ENCODE measurements at regions not wholly inside any gene's neighbourhood (a gene's known extent, or its start where the extent isn't known, plus 50 kb on each side); places are given as distances from the start of the nearest gene placed in this dataset.
A peak's percentile ranks its signal among the peaks of the same experiment; 100 is the strongest.
"Not testable (repeated sequence)": the region's sequence is repeated elsewhere in the genome, so short reads cannot be mapped to it uniquely, and the experiment has no call there.

- DNase-seq = no peak
Measured at GRCh38 chr10:11691319-11691755, 50.8 kb upstream of the ECHDC3 start.

DNA sequence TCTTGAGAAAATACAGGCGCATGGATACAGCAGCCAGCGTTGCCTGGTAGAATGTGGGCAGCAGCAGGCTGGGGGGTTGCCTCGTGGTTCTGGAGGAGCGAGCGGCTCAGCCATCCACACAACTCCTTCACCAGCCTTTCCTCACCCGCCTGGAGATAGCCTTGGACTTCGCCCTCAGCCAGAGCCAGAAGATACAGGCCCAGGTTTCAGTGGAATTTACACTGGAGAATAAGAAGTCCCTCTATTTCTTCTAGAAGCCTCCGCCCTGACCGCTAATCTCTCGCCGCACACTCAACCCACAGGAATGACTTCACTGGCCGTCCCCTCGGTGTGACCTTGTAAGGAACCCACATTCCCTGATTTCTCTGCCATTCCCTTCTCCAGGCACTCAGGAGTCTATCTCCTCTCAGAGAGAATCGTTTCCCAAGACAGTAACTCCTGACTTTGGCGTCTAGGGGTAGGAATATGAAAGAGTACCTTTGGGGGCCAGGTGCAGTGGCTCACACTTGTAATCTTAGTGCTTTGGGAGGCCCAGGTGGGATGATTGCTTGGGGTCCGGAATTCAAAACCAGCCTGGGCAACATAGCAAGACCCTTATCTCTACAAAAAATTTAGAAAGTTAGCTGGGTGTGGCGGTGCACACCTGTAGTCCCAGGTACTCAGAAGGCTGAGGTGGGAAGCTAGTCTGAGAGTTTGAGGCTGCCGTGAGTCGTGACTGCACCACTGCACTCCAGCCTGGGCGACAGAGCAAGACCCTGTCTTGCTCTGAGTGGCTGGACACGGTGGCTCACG, 52.0 kb upstream of the ECHDC3 start:
- DNase-seq = no peak

DNA sequence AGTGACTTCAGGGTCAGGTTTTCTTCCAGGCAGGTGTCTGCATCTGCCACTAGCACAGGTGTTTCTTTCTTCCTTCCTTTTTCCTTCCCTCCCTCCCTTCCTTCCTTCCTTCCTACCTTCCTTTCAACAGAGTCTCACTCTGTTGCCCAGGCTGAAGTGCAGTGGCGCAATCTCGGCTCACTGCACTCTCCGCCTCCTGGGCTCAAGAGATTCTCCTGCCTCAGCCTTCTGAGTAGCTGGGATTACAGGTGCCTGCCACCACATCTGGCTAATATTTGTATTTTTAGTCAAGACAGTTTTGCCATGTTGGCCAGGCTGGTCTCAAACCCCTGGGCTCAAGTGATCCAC, 53.8 kb upstream of the ECHDC3 start:
- DNase-seq = not testable (repeated sequence)

DNA sequence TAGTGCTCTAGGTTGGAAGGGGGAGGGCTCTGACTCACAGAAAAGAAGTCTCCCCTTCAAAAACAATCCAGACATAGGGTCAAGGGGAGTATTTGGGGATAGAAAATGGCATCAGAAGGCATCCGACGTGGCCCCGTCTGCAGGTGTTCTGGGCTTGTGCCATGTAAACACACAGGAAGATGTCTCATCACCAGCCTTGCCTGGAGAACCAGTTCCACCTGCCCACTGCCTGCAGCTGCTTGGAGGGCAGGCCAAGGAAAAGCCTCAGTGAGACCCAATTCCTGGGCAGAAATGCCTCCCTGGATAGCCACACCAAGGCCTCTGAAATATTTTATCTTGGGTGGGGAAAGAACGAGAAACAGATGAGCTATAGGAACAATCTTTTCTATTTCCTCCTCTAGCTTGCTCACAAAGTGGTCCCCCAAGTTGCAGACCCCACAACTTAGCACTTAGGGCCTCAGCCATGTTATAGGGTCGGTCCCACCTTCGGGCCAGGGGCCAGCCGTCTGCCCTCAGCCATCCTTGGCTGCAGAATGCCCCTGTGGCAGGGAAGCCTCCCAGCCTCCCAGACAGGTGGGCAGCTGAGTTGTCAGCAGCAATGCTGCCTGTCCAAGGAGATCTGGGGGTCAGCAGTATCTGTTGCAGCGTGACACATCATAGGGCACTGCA, 54.3 kb upstream of the ECHDC3 start:
- DNase-seq = no peak

GRCh38 chr10:11687357-11687771, 54.8 kb upstream of the ECHDC3 start:
- no peak for DNase-seq

DNA sequence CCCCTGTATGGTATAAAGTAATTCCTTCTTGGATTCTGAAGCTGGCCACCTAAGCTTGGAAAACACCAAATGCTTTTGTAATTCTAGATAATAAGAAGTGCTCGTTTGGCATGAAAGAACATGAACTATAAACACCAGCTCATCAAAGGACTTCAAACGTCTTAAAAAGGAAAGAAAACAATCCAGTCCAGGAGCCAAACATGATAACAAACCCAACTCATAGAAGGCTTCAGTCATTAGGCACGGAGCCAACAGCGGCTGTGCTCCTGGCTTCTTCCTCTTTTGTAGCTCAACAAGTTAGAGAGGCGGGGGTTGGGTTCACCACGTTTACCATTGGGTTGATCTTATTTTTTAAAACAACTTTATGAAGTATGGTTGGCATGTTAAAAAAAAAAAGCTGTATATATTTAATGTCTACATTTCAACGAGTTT, 56.4 kb upstream of the ECHDC3 start:
- DNase-seq = no peak

DNA sequence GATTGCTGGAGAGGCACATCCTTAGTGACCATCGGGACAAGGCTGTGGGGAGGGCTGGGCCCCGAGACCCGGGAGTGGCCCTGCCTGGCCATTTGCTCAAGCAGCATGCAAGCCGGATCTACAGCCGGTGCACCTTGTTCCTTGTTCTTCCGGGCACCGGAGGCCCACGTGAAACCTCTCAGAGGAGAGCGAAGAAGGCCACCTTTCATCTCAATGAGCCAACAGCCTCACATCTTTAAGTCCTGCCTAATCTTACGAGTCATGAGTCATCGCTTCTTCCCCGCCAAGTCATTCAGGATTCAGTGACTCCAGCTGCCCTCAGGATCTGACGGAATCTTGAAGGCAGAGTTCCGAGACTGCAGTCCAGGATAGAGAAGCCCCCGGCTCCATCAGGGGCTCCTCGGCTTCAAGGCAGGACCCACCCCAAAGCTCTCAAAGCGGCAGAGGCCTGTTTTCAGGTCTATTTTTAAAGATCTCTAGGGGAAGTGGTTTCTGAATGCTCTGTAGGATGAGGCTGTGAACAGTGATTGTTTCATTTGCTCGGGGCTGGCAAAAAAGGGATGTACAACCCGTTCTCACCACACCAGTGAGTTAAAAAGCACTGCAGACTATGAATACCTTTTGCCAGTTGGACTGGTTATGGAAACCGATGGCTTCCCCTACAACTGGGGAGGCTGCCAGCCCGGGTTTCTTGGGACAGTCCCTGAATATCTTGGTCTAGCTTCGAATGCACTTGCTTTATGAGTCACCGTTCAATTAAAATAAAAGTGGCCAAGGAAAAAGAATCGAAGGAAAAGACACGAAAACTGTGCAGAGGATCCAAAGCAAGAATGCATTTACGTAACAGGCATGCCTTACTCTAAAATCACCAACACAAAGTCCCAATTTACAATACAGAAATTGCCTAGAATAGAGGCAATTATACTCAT, 57.2 kb upstream of the ECHDC3 start:
- DNase-seq = peak; percentile 73

DNA sequence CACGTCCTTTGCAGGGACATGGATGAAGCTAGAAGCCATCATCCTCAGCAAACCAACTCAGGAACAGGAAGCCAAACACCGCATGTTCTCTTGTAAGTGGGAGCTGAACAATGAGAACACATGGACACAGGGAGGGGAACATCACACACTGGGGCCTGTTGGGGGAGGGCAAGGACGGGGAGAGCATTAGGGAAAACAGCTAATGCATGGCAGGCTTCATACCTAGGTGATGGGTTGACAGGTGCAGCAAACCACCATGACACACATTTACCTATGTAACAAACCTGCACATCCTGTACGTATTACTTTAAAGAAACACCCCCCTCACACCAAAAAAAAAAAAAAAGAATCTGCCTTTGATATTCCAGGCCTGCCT, 57.9 kb upstream of the ECHDC3 start:
- DNase-seq = not testable (repeated sequence)

GRCh38 chr10:11683529-11684320, 58.5 kb upstream of the ECHDC3 start:
- DNase-seq = no peak

GRCh38 chr10:11682851-11683250, 59.3 kb upstream of the ECHDC3 start:
- DNase-seq = peak; percentile 32

DNA sequence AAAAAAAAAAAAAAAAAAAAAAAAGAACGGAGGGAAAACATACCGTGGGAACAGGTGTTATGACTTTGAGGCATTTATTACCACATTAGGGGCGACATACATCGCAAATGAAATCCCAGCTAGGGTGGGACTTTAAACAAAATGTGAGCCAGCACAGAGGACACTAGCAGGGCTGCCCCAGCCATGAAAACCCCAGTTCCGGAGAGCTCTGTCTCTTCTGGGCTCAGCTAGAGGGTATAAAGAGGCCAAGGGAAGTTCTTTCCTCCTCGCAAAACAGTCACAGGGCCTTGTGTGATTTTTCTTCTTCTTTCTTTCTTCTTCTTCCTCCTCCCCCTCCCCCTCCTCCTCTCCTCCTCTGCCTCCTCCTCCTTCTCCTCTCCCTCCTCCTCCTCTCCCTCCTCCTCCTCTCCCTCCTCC, 59.9 kb upstream of the ECHDC3 start:
- no peak for DNase-seq

- no peak for DNase-seq
Measured at GRCh38 chr10:11680496-11680895, 61.7 kb upstream of the ECHDC3 start.

- no peak for DNase-seq
Measured at GRCh38 chr10:11679946-11680345, 62.2 kb upstream of the ECHDC3 start.

GRCh38 chr10:11678074-11678793, 63.9 kb upstream of the ECHDC3 start:
- DNase-seq = no peak

- DNase-seq = no peak
Measured at GRCh38 chr10:11677480-11677879, 64.7 kb upstream of the ECHDC3 start.

GRCh38 chr10:11673346-11674280, 62.2 kb upstream of the USP6NL start:
- no peak for DNase-seq

DNA sequence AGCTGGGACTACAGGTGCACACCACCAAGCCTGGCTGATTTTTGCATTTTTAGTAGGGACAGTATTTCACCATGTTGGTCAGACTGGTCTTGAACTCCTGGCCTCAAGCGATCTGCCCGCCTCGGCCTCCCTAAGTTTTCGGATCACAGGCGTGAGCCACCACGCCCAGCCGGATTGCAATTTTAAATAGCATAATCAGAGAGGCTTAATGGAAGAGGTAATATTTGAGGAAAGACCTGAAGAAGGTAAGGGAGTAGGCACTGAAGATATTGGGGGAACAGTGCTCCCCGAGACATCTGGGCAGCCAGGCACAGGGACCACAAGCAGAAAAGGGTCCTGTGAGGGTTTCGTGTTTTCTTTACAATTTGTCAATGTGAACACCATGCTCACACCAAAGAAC, 61.4 kb upstream of the USP6NL start:
- no peak for DNase-seq

DNA sequence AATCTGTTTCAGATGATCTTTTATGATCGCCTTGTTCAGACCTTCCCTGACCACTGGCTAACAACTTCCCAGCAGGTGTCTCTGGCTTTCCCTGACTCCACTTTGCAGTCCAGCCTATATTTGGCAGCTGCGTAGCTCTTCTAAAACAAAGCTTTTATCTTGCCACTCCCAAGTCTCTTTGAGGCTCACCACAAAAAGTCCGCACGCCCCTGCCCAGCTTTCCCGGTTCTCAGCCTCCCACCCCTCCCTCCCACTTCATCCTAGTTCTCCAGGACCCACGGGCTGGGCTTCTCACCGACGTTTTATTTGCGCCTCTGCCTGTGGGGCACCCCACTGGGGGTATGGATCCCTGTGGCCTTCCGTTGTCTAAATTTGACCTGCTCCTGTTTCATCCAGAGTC, 58.9 kb upstream of the USP6NL start:
- no peak for DNase-seq

GRCh38 chr10:11668847-11669610, 57.6 kb upstream of the USP6NL start:
- no peak for DNase-seq

- no peak for DNase-seq
Measured at GRCh38 chr10:11667756-11668155, 56.3 kb upstream of the USP6NL start.

All from right hindlimb (tissue), 1 donor.